Glutamatergic neuron (in vitro differentiated cells): ENCODE measurements at regions not wholly inside any gene's neighbourhood (a gene's known extent, or its start where the extent isn't known, plus 50 kb on each side); places are given as distances from the start of the nearest gene placed in this dataset.

Experiments
- DNase-seq: peaks from one replicate; pipeline ENCODE4 v3.0.0; 2022
- H3K27ac Mint-ChIP-seq: one replicate; pipeline ENCODE4 v1.8.0; 2020; ENCODE audit warnings: mild to moderate bottlenecking, mixed read lengths, inconsistent platforms; ENCODE audit not compliant: unreplicated experiment
- H3K27me3 Mint-ChIP-seq: one replicate; pipeline ENCODE4 v1.8.0; 2020; ENCODE audit warnings: mild to moderate bottlenecking, moderate library complexity, mixed read lengths, inconsistent platforms; ENCODE audit not compliant: unreplicated experiment
- H3K36me3 Mint-ChIP-seq: one replicate; pipeline ENCODE4 v1.8.0; 2020; ENCODE audit warnings: mild to moderate bottlenecking, mixed read lengths, inconsistent platforms; ENCODE audit not compliant: unreplicated experiment
- H3K4me1 Mint-ChIP-seq: one replicate; pipeline ENCODE4 v1.8.0; 2020; ENCODE audit warnings: mild to moderate bottlenecking, low read depth, mixed read lengths, inconsistent platforms; ENCODE audit not compliant: unreplicated experiment
- H3K4me3 Mint-ChIP-seq: one replicate; pipeline ENCODE4 v1.8.0; 2020; ENCODE audit warnings: mild to moderate bottlenecking, mixed read lengths, inconsistent platforms; ENCODE audit not compliant: unreplicated experiment
- H3K9me3 Mint-ChIP-seq: one replicate; pipeline ENCODE4 v1.8.0; 2020; ENCODE audit warnings: mild to moderate bottlenecking, moderate library complexity, mixed read lengths, inconsistent platforms; ENCODE audit not compliant: unreplicated experiment
- TF ChIP-seq, protein P1 (sequence below): fragments of 200-600 bp; sonication (generic); IDR thresholded peaks from one replicate; pipeline ENCODE4 v1.5.0; 2021; ENCODE audit not compliant: partially characterized antibody, unreplicated experiment

DNA sequence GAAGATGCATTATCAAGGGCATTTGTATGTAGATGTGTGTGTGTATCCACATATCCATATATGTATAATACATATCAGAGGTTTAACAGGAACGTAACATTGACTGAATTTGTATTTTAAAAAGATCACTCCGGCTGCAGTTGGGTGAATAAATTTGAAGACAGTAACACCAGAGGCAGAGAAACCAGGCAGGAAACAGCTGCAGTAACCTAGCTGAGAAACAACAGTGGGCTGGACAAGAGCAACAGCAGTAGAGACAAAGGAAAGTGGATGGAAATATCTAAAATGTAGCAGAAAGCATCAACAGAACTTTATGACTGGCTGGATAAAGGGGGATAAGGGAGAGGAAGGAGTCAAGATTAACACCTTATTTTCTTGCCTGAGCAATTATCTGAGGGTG, 68.3 kb upstream of the SETMAR start:
- no peak for DNase-seq
- Mint-ChIP-seq H3K36me3 (peaks cover 6% of the 10 kb centered on the region), H3K27ac (no peak overlapping the region), H3K9me3 (peaks cover 1% of the 10 kb centered on the region), H3K4me3 (no peak overlapping the region), H3K4me1 (peaks cover 26% of the 10 kb centered on the region), H3K27me3 (peaks cover 2% of the 10 kb centered on the region)
- TF ChIP-seq, protein P1, sequence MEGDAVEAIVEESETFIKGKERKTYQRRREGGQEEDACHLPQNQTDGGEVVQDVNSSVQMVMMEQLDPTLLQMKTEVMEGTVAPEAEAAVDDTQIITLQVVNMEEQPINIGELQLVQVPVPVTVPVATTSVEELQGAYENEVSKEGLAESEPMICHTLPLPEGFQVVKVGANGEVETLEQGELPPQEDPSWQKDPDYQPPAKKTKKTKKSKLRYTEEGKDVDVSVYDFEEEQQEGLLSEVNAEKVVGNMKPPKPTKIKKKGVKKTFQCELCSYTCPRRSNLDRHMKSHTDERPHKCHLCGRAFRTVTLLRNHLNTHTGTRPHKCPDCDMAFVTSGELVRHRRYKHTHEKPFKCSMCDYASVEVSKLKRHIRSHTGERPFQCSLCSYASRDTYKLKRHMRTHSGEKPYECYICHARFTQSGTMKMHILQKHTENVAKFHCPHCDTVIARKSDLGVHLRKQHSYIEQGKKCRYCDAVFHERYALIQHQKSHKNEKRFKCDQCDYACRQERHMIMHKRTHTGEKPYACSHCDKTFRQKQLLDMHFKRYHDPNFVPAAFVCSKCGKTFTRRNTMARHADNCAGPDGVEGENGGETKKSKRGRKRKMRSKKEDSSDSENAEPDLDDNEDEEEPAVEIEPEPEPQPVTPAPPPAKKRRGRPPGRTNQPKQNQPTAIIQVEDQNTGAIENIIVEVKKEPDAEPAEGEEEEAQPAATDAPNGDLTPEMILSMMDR: no peak

DNA sequence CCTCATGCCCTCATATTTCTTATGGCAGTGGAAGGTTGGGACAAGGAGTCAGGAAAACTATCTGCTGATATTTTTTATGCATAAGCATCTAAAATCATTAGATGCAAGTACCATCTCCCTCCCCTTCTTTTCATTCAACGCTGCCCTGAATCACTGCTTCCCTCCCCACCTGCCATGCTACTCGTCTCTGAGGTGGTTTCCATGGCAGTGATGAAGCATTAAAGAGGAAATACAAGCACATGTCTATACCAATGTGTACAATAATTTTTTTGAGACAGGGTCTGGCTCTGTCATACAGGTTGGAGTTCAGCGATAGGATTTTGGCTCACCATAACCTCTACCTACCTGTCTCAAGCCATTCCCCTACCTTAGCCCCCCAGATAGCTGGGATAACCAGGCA, 67.5 kb upstream of the SETMAR start:
- Mint-ChIP-seq H3K27me3 (no peaks in the 10 kb centered on the region), H3K4me3 (no peak overlapping the region), H3K36me3 (peaks cover 6% of the 10 kb centered on the region), H3K9me3 (peaks cover 1% of the 10 kb centered on the region), H3K4me1 (peaks cover 26% of the 10 kb centered on the region), H3K27ac (no peak overlapping the region)
- no peak for DNase-seq
- TF ChIP-seq, protein P1: no peak

GRCh38 chr3:4241595-4242170, 61.5 kb upstream of the SETMAR start:
- H3K4me3 Mint-ChIP-seq: no peak overlapping the region
- H3K4me1 Mint-ChIP-seq: no peaks in the 10 kb centered on the region
- no peak for DNase-seq
- no peak overlapping the region for H3K27ac Mint-ChIP-seq
- peaks cover 6% of the 10 kb centered on the region for H3K36me3 Mint-ChIP-seq
- no peaks in the 10 kb centered on the region for H3K27me3 Mint-ChIP-seq
- H3K9me3 Mint-ChIP-seq: peaks cover 3% of the 10 kb centered on the region
- TF ChIP-seq, protein P1: no peak

DNA sequence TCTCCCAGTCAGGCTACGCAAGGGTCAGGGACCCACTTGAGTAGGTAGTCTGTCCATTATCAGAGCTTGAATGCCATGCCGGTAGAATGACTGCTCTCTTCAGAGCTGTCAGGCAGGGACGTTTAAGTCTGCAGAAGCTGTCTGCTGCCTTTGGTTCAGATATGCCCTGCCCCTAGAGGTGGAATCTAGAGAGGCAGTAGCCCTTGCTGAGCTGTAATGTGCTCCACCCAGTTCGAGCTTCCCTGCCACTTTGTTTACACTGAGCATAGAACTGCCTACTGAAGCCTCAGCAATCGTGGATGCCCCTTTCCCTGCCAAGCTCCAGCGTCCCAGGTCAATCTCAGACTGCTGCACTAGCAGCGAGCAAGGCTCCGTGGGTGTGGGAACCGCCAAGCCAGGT, 57.5 kb upstream of the SETMAR start:
- peaks cover 1% of the 10 kb centered on the region for H3K9me3 Mint-ChIP-seq
- no peaks in the 10 kb centered on the region for H3K36me3 Mint-ChIP-seq
- H3K4me3 Mint-ChIP-seq: no peak overlapping the region
- no peak overlapping the region for H3K27ac Mint-ChIP-seq
- TF ChIP-seq, protein P1: no peak
- H3K4me1 Mint-ChIP-seq: no peaks in the 10 kb centered on the region
- H3K27me3 Mint-ChIP-seq: no peaks in the 10 kb centered on the region
- no peak for DNase-seq

GRCh38 chr3:4247391-4247790, 55.8 kb upstream of the SETMAR start:
- Mint-ChIP-seq H3K9me3 (peaks cover 1% of the 10 kb centered on the region), H3K27me3 (no peaks in the 10 kb centered on the region), H3K4me3 (no peak overlapping the region), H3K27ac (no peak overlapping the region), H3K36me3 (no peaks in the 10 kb centered on the region), H3K4me1 (no peaks in the 10 kb centered on the region)
- TF ChIP-seq, protein P1: no peak
- DNase-seq: no peak
